A549 (cell line): ENCODE measurements at regions not wholly inside any gene's neighbourhood (a gene's known extent, or its start where the extent isn't known, plus 50 kb on each side); places are given as distances from the start of the nearest gene placed in this dataset.
"Not testable (repeated sequence)": the region's sequence is repeated elsewhere in the genome, so short reads cannot be mapped to it uniquely, and the experiment has no call there.

Experiments used
- ATAC-seq, 2 experiments: fragments of 200-7000 bp in 1 of 2; fragments of >200 bp in 1 of 2; cut with Nextera tagmentation in 1 of 2; cut with Tn5 transposase in 1 of 2; 3 replicates each; pipeline versions ENCODE4 v1.8.0 to v1.9.1; 2018 to 2020; ENCODE audit warnings: mild to moderate bottlenecking in 1 of 2, moderate library complexity in 1 of 2
- CTCF ChIA-PET: fragments of 300-600 bp; sonication (Branson Sonifier 250); formaldehyde crosslinking; extraction: SDS; loops from one replicate; lab custom pipeline; 2021; ENCODE audit warnings: antibody characterized with exemption, inconsistent platforms; lab: Yijun Ruan, JAX
- POLR2A ChIA-PET: fragments of 350-600 bp; formaldehyde crosslinking; extraction: SDS; loops from one replicate; lab custom pipeline; 2021; ENCODE audit warnings: antibody characterized with exemption, inconsistent platforms; lab: Yijun Ruan, JAX
- DNase-seq, 2 experiments: peaks; one replicate each; pipeline versions ENCODE4 v3.0.0 to v3.0.0-alpha.2; 2011 to 2016; ENCODE audit warnings: low read depth in 1 of 2, low spot score in 1 of 2
- FAIRE-seq: peaks from 2 replicates; lab custom pipeline; 2011; peaks lifted over from hg19 to GRCh38; lab: Jason Lieb, UNC
- H3K27ac ChIP-seq, 2 experiments: fragments of >200 bp; sonication (Bioruptor Twin); formaldehyde crosslinking; 3 replicates each; pipeline ENCODE4 v1.5.1; 2016 to 2017
- H3K4me1 ChIP-seq: fragments of >200 bp; sonication (Bioruptor Twin); formaldehyde crosslinking; 3 replicates; pipeline ENCODE4 v1.6.1; 2016
- H3K4me2 ChIP-seq: fragments of >200 bp; sonication (Bioruptor Twin); formaldehyde crosslinking; 3 replicates; pipeline ENCODE4 v1.6.1; 2016
- H3K4me3 ChIP-seq: fragments of >200 bp; sonication (Bioruptor Twin); formaldehyde crosslinking; 3 replicates; pipeline ENCODE4 v1.5.1; 2016
- H3K9me3 ChIP-seq: fragments of >200 bp; sonication (Bioruptor Twin); formaldehyde crosslinking; 3 replicates; pipeline ENCODE4 v1.6.1; 2016
- CHD2 ChIP-seq: fragments of 150-350 bp; IDR thresholded peaks from 2 replicates; pipeline ENCODE4 v1.6.1; 2014; ENCODE audit warnings: low read length; ENCODE audit not compliant: partially characterized antibody
- FOSB ChIP-seq: fragments of 250-450 bp; sonication (Bioruptor Pico); IDR thresholded peaks from 2 replicates; pipeline ENCODE4 v1.5.0; 2020; ENCODE audit warnings: mild to moderate bottlenecking, moderate library complexity
- FOSL2 ChIP-seq, 2 experiments: fragments of 450-650 bp in 1 of 2; fragments of >200 bp in 1 of 2; sonication (Bioruptor Twin) in 1 of 2; formaldehyde crosslinking; IDR thresholded peaks; 2 replicates each; pipeline versions ENCODE4 v1.5.0 to v1.6.1; 2016 to 2020; ENCODE audit warnings: mild to moderate bottlenecking in 1 of 2, moderate library complexity in 1 of 2
- HMGXB4 ChIP-seq: fragments of 250-450 bp; sonication (Bioruptor Pico); IDR thresholded peaks from 2 replicates; pipeline ENCODE4 v1.5.0; 2021; ENCODE audit warnings: mild to moderate bottlenecking, moderate library complexity, borderline replicate concordance
- JUNB ChIP-seq: fragments of >200 bp; sonication (Bioruptor Twin); formaldehyde crosslinking; IDR thresholded peaks from 2 replicates; pipeline ENCODE4 v1.6.1; 2016
- MAZ ChIP-seq: fragments of 150-350 bp; IDR thresholded peaks from 2 replicates; pipeline ENCODE4 v1.6.1; 2014; ENCODE audit warnings: antibody characterized with exemption, low read depth, low read length, borderline replicate concordance
- RAD21 ChIP-seq, 2 experiments: fragments of >200 bp in 1 of 2; sonication (Bioruptor Twin) in 1 of 2; formaldehyde crosslinking in 1 of 2; IDR thresholded peaks in 1 of 2; conservative IDR thresholded peaks in 1 of 2; 2 replicates in 1 of 2; 3 replicates in 1 of 2; pipeline ENCODE4 v1.6.1; 2012 to 2018; ENCODE audit warnings: inconsistent platforms in 1 of 2
- RARB ChIP-seq: fragments of 250-450 bp; sonication (Bioruptor Pico); IDR thresholded peaks from 2 replicates; pipeline ENCODE4 v1.8.0; 2021; ENCODE audit warnings: mild to moderate bottlenecking, moderate library complexity
- RCOR1 ChIP-seq: fragments of 150-350 bp; IDR thresholded peaks from 2 replicates; pipeline ENCODE4 v1.6.1; 2014; ENCODE audit warnings: antibody characterized with exemption, low read length, low read depth
- RFX5 ChIP-seq: fragments of 450-650 bp; IDR thresholded peaks from 2 replicates; pipeline ENCODE4 v1.7.1; 2014; ENCODE audit warnings: antibody characterized with exemption, mild to moderate bottlenecking, moderate library complexity
- SREBF2 ChIP-seq: fragments of 450-650 bp; IDR thresholded peaks from 2 replicates; pipeline ENCODE4 v1.6.1; 2014; ENCODE audit warnings: mild to moderate bottlenecking, moderate library complexity
- TFCP2L1 ChIP-seq: fragments of 250-450 bp; sonication (Bioruptor Pico); IDR thresholded peaks from 2 replicates; pipeline ENCODE4 v1.5.0; 2021; ENCODE audit warnings: mild to moderate bottlenecking
- TP53 ChIP-seq: fragments of 250-450 bp; sonication (Bioruptor Pico); IDR thresholded peaks from 2 replicates; pipeline ENCODE4 v1.5.0; 2021; ENCODE audit warnings: mild to moderate bottlenecking, moderate library complexity
- ZC3H11A ChIP-seq: fragments of 450-650 bp; IDR thresholded peaks from 2 replicates; pipeline ENCODE4 v1.6.1; 2014; ENCODE audit warnings: antibody characterized with exemption, mild to moderate bottlenecking
- WGBS: methylation state at CpG from one replicate; pipeline ENCODE4 v1.1.6; 2017; ENCODE audit errors: missing lambda C conversion rate; 5-methylcytosine and 5-hydroxymethylcytosine counted together
- TF ChIP-seq, protein P1 (sequence below): fragments of 150-350 bp; IDR thresholded peaks from 2 replicates; pipeline ENCODE4 v1.6.1; 2014; ENCODE audit warnings: low read depth, mild to moderate bottlenecking, low read length

DNA sequence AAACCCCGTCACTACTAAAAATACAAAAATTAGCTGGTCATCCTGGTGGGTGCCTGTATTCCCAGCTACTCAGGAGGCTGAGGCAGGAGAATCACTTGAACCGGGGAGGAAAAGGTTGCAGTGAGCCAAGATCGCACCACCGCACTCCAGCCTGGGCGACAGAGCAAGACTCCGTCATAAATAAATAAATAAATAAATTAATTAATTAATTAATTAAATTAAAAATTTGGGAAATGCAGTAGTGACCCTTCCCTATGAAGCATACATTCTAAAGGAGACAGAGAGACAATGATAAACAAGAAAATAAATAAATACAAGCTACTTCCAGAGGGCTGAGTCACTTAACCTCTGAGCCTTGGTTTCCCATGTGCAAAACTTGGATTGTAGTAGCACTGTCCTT is 383.6 kb upstream of the MAF start:
- peaks cover 11% of the 10 kb centered on the region for H3K4me1 ChIP-seq
- 94% methylated on average over 6 of the region's 6 CpGs for WGBS
- ATAC-seq, DNase-seq, H3K4me2 ChIP-seq, H3K4me3 ChIP-seq, H3K9me3 ChIP-seq, H3K27ac ChIP-seq, POLR2A ChIA-PET, FAIRE-seq: not testable (repeated sequence)
- CTCF ChIA-PET: interaction anchor here (1.6 to 2.5 kb wide), 2 partner anchors 8 to 14 kb away, joined by 3 to 8 read pairs; no protein-coding TSS in a partner anchor
- TF ChIP-seq ZC3H11A: peak; percentile 76

DNA sequence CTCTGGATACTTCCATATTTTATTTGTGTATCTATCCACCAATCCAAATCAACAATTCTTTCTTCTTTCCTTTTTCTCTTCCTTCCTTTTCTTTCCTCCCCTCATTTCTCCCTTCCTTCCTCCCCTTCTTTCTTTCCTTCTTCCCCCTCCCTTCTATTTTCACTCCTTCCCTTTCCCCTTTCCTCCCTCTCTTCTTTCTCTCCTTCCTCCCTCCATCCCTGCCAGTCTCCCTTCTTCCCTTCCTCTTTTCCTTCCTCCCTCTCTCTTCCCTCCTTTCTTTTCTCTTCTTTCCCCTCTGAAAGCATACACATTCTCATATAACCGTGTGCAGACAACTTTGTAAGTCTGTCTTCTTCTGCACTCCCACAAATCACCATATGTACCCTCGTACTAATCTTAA is 382.3 kb upstream of the MAF start:
- Histone ChIP-seq H3K27ac (no peak overlapping the region), H3K4me2 (no peak overlapping the region)
- no peak for ATAC-seq
- ChIA-PET CTCF (interaction anchor here (2.5 kb wide), 1 partner anchor 10 kb away, joined by 8 read pairs; no protein-coding TSS in a partner anchor), POLR2A (no interaction called here)
- TF ChIP-seq JUNB (no peak), MAZ (no peak), SREBF2 (no peak), RAD21 (conservative IDR thresholded peaks at IDR 0.05 in 1 of 2, IDR thresholded peaks at IDR 0.05 in 1 of 2) (no peak), FOSB (CRISPR knock-in tag) (no peak), HMGXB4 (CRISPR knock-in tag) (no peak), RARB (no peak), RFX5 (no peak)
- TF ChIP-seq, all 56 proteins: peak for 0
- no peaks in the 10 kb centered on the region for H3K9me3 ChIP-seq
- DNase-seq (no peak), FAIRE-seq (no peak)
- 51% methylated on average over 2 of the region's 2 CpGs for WGBS
- H3K4me1 ChIP-seq: peaks cover 11% of the 10 kb centered on the region
- H3K4me3 ChIP-seq: no peak overlapping the region

- CTCF ChIA-PET: interaction anchor here (2.5 kb wide), 1 partner anchor 10 kb away, joined by 8 read pairs; no protein-coding TSS in a partner anchor
- POLR2A ChIA-PET: no interaction called here
- Histone ChIP-seq H3K4me2 (no peak overlapping the region), H3K27ac (no peak overlapping the region), H3K4me3 (no peak overlapping the region), H3K4me1 (peaks cover 11% of the 10 kb centered on the region), H3K9me3 (no peaks in the 10 kb centered on the region)
- TF ChIP-seq CHD2 (no peak), RCOR1 (no peak), TP53 (CRISPR knock-in tag) (no peak)
- no peak for DNase-seq
- no peak for ATAC-seq
- 77% methylated on average over 4 of the region's 4 CpGs for WGBS
- FAIRE-seq: no peak
Measured at GRCh38 chr16:79982361-79982760, 381.8 kb upstream of the MAF start.

DNA sequence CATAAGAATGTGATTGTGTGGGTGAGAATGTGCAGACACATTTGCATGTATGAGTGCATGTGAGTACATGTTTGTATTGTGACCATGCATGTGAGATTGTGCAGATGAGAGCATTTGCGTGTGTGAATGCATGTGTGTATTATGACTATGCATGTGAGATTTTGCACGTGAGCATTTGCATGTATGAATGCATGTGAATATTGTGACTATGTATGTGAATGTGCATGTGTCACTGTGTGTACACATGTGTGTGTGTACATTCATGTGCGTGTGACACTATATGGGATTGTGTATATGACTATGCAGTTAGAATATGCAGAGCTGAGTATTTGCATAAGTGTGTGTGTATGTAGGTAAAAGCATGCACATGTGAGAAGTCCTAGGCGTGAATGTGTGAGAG is 381.3 kb upstream of the MAF start:
- Histone ChIP-seq H3K27ac (no peak overlapping the region), H3K4me3 (no peak overlapping the region), H3K4me2 (no peak overlapping the region), H3K9me3 (no peaks in the 10 kb centered on the region), H3K4me1 (peaks cover 11% of the 10 kb centered on the region)
- WGBS: 82% methylated on average over 4 of the region's 4 CpGs
- CTCF ChIA-PET: interaction anchor here (2.5 kb wide), 1 partner anchor 11 kb away, joined by 8 read pairs; no protein-coding TSS in a partner anchor
- DNase-seq (no peak), FAIRE-seq (no peak), ATAC-seq (no peak)
- TF ChIP-seq HMGXB4 (CRISPR knock-in tag) (no peak), TFCP2L1 (CRISPR knock-in tag) (no peak), FOSL2 (IDR thresholded peaks at IDR 0.05) (no peak), FOSL2 (CRISPR knock-in tag; IDR thresholded peaks at IDR 0.05) (no peak)
- TF ChIP-seq, protein P1, sequence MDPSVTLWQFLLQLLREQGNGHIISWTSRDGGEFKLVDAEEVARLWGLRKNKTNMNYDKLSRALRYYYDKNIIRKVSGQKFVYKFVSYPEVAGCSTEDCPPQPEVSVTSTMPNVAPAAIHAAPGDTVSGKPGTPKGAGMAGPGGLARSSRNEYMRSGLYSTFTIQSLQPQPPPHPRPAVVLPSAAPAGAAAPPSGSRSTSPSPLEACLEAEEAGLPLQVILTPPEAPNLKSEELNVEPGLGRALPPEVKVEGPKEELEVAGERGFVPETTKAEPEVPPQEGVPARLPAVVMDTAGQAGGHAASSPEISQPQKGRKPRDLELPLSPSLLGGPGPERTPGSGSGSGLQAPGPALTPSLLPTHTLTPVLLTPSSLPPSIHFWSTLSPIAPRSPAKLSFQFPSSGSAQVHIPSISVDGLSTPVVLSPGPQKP: no peak
- POLR2A ChIA-PET: no interaction called here
